ENCODE measurements at regions not wholly inside any gene's neighbourhood (a gene's known extent, or its start where the extent isn't known, plus 50 kb on each side); places are given as distances from the start of the nearest gene placed in this dataset.
A peak's percentile ranks its signal among the peaks of the same experiment; 100 is the strongest.

GRCh38 chr1:38448893-38449292 lies 402.3 kb upstream of the POU3F1 start:
- H3K36me3 ChIP-seq (ENCODE audit: control insufficient read depth, insufficient read depth, low read length), result no peaks in the 10 kb centered on the region

GRCh38 chr1:38446936-38447335 lies 400.3 kb upstream of the POU3F1 start:
- Histone ChIP-seq H3K36me3 (ENCODE audit: control insufficient read depth, insufficient read depth, low read length) (no peaks in the 10 kb centered on the region), H3K79me2 (ENCODE audit: control insufficient read depth, insufficient read depth, low read length) (no peaks in the 10 kb centered on the region), H3K4me2 (ENCODE audit: extremely low read depth, insufficient read depth, low read length) (no peak overlapping the region), H3K4me1 (ENCODE audit: control insufficient read depth, extremely low read depth, insufficient read depth, low read length) (no peaks in the 10 kb centered on the region), H3K9ac (ENCODE audit: insufficient read depth, low read length) (no peak overlapping the region), H3K9me3 (ENCODE audit: control insufficient read depth, insufficient read depth, low read depth, low read length) (no peaks in the 10 kb centered on the region), H2AFZ (ENCODE audit: low read length) (no peak overlapping the region), H4K20me1 (ENCODE audit: control insufficient read depth, extremely low read depth, insufficient read depth, low read length) (no peaks in the 10 kb centered on the region), H3K27me3 (ENCODE audit: control insufficient read depth, insufficient read depth, low read length) (no peaks in the 10 kb centered on the region), H3K4me3 (replicated peaks in 1 of 4; ENCODE audit: control extremely low read depth in 1 of 4, insufficient read depth in 1 of 4, low read depth in 3 of 4, low read length in 4 of 4) (no peak overlapping the region), H3K27ac (ENCODE audit: insufficient read depth, low read length) (no peak overlapping the region)
- DNase-seq (ENCODE audit: low read depth in 2 of 2), result no peak
- TF ChIP-seq, protein P1, sequence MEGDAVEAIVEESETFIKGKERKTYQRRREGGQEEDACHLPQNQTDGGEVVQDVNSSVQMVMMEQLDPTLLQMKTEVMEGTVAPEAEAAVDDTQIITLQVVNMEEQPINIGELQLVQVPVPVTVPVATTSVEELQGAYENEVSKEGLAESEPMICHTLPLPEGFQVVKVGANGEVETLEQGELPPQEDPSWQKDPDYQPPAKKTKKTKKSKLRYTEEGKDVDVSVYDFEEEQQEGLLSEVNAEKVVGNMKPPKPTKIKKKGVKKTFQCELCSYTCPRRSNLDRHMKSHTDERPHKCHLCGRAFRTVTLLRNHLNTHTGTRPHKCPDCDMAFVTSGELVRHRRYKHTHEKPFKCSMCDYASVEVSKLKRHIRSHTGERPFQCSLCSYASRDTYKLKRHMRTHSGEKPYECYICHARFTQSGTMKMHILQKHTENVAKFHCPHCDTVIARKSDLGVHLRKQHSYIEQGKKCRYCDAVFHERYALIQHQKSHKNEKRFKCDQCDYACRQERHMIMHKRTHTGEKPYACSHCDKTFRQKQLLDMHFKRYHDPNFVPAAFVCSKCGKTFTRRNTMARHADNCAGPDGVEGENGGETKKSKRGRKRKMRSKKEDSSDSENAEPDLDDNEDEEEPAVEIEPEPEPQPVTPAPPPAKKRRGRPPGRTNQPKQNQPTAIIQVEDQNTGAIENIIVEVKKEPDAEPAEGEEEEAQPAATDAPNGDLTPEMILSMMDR (conservative IDR thresholded peaks at IDR 0.05 in 1 of 2, IDR thresholded peaks at IDR 0.05 in 1 of 2; ENCODE audit: low read depth in 1 of 2, low read length in 2 of 2), result no peak

More at GRCh38 chr1:38448893-38449292, 402.3 kb upstream of the POU3F1 start:
- H4K20me1 ChIP-seq (ENCODE audit: control insufficient read depth, extremely low read depth, insufficient read depth, low read length), result no peaks in the 10 kb centered on the region
- H3K79me2 ChIP-seq (ENCODE audit: control insufficient read depth, insufficient read depth, low read length), result no peaks in the 10 kb centered on the region
- H3K27me3 ChIP-seq (ENCODE audit: control insufficient read depth, insufficient read depth, low read length), result no peaks in the 10 kb centered on the region
- no peaks in the 10 kb centered on the region for H3K4me1 ChIP-seq (ENCODE audit: control insufficient read depth, extremely low read depth, insufficient read depth, low read length)
- H3K9me3 ChIP-seq (ENCODE audit: control insufficient read depth, insufficient read depth, low read depth, low read length), result no peaks in the 10 kb centered on the region
- H2AFZ ChIP-seq (ENCODE audit: low read length), result no peak overlapping the region
- H3K4me2 ChIP-seq (ENCODE audit: extremely low read depth, insufficient read depth, low read length), result no peak overlapping the region
- no peak overlapping the region for H3K27ac ChIP-seq (ENCODE audit: insufficient read depth, low read length)
- no peak for DNase-seq (ENCODE audit: low read depth in 2 of 2)
- no peak for TF ChIP-seq EZH2 (IDR thresholded peaks at IDR 0.05; ENCODE audit: low read length, missing control alignments)
- TF ChIP-seq, protein P1 (conservative IDR thresholded peaks at IDR 0.05 in 1 of 2, IDR thresholded peaks at IDR 0.05 in 1 of 2; ENCODE audit: low read depth in 1 of 2, low read length in 2 of 2), result no peak
- H3K9ac ChIP-seq (ENCODE audit: insufficient read depth, low read length), result no peak overlapping the region
- no peak overlapping the region for H3K4me3 ChIP-seq (replicated peaks in 1 of 4; ENCODE audit: control extremely low read depth in 1 of 4, insufficient read depth in 1 of 4, low read depth in 3 of 4, low read length in 4 of 4)

GRCh38 chr1:38444770-38445442 lies 398.3 kb upstream of the POU3F1 start:
- Histone ChIP-seq H3K9ac (ENCODE audit: insufficient read depth, low read length) (no peak overlapping the region), H4K20me1 (ENCODE audit: control insufficient read depth, extremely low read depth, insufficient read depth, low read length) (no peaks in the 10 kb centered on the region), H3K27me3 (ENCODE audit: control insufficient read depth, insufficient read depth, low read length) (no peaks in the 10 kb centered on the region), H3K4me3 (replicated peaks in 1 of 4; ENCODE audit: control extremely low read depth in 1 of 4, insufficient read depth in 1 of 4, low read depth in 3 of 4, low read length in 4 of 4) (no peak overlapping the region), H3K4me1 (ENCODE audit: control insufficient read depth, extremely low read depth, insufficient read depth, low read length) (no peaks in the 10 kb centered on the region), H2AFZ (ENCODE audit: low read length) (no peak overlapping the region), H3K4me2 (ENCODE audit: extremely low read depth, insufficient read depth, low read length) (no peak overlapping the region), H3K36me3 (ENCODE audit: control insufficient read depth, insufficient read depth, low read length) (no peaks in the 10 kb centered on the region), H3K79me2 (ENCODE audit: control insufficient read depth, insufficient read depth, low read length) (no peaks in the 10 kb centered on the region), H3K9me3 (ENCODE audit: control insufficient read depth, insufficient read depth, low read depth, low read length) (no peaks in the 10 kb centered on the region), H3K27ac (ENCODE audit: insufficient read depth, low read length) (no peak overlapping the region)
- TF ChIP-seq EZH2 (IDR thresholded peaks at IDR 0.05; ENCODE audit: low read length, missing control alignments), result no peak
- TF ChIP-seq, protein P1 (conservative IDR thresholded peaks at IDR 0.05 in 1 of 2, IDR thresholded peaks at IDR 0.05 in 1 of 2; ENCODE audit: low read depth in 1 of 2, low read length in 2 of 2), result no peak
- DNase-seq (ENCODE audit: low read depth in 2 of 2), result peak in 1 of 2 donors; percentile 17

All from fibroblast of lung (primary cell).